ENCODE measurements at regions not wholly inside any gene's neighbourhood (a gene's known extent, or its start where the extent isn't known, plus 50 kb on each side); places are given as distances from the start of the nearest gene placed in this dataset.

GRCh38 chr13:111897178-111897845 is 169.6 kb upstream of the SOX1 start:
- H3K4me3 ChIP-seq (ENCODE audit: low read depth, low read length), result no peak overlapping the region
- no peak for DNase-seq (ENCODE audit: low read depth)
- TF ChIP-seq CTCF (IDR thresholded peaks at IDR 0.05; ENCODE audit: low read depth, low read length, missing control alignments), result no peak
- in situ Hi-C loops (cut with HindIII; ENCODE audit: low sequenced_read_pairs), result no loop called here

DNA sequence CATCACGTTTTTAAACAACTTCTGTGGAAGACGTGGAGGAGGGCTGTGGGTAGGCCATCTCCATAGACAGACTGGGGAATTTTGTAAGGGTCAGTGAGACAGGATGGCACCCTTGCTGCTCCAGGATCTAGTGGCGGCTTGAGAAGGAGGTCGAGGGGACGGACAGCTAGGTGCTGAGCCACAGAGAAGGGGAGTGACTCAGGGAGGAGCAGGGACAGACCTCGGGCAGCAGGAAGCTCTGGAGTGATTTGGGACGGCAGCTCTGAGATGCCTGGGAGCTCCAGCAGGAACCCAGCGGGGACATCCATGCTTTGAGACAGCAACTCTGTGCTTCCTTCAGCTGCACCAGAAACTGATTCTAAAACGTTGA is 169.1 kb upstream of the SOX1 start:
- H3K4me3 ChIP-seq (ENCODE audit: low read depth, low read length), result no peak overlapping the region
- no peak for DNase-seq (ENCODE audit: low read depth)
- TF ChIP-seq CTCF (IDR thresholded peaks at IDR 0.05; ENCODE audit: low read depth, low read length, missing control alignments), result no peak
- in situ Hi-C loops (cut with HindIII; ENCODE audit: low sequenced_read_pairs), result no loop called here

DNA sequence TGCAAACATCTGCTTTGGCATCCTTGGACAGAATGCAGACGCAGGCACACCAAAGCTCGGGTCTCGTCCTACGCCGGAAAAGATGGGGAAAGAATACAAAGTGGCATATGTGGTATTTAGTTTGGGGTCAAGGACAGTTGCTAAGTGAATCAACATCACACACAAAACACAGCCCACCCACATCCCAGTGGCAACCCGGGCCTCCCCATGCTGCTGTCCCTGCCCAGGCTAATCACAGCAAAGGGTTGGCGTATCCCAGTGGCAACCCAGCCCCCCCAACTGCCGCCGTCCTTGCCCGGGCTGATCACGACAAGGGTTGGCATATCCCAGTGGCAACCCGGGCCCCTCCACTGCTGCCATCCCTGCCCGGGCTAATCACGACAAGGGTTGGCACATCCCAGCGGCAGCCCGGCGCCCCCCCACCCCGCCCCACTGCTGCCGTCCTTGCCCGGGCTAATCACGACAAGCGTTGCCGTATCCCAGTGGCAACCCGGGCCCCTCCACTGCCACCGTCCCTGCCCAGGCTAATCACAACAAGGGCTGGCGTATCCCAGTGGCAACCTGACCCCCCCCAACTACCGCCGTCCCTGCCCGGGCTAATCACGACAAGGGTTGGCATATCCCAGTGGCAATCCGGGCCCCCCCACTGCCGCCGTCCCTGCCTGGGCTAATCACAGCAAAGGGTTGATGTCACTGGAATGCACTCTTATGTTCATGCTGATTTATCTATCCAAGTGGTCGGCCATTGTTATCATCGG is 167.8 kb upstream of the SOX1 start:
- in situ Hi-C loops (cut with HindIII; ENCODE audit: low sequenced_read_pairs), result no loop called here
- H3K4me3 ChIP-seq (ENCODE audit: low read depth, low read length), result no peak overlapping the region
- no peak for TF ChIP-seq CTCF (IDR thresholded peaks at IDR 0.05; ENCODE audit: low read depth, low read length, missing control alignments)
- no peak for DNase-seq (ENCODE audit: low read depth)

GRCh38 chr13:111899714-111900389 is 167.1 kb upstream of the SOX1 start:
- no peak for DNase-seq (ENCODE audit: low read depth)
- no peak overlapping the region for H3K4me3 ChIP-seq (ENCODE audit: low read depth, low read length)
- in situ Hi-C loops (cut with HindIII; ENCODE audit: low sequenced_read_pairs), result no loop called here
- no peak for TF ChIP-seq CTCF (IDR thresholded peaks at IDR 0.05; ENCODE audit: low read depth, low read length, missing control alignments)

- DNase-seq (ENCODE audit: low read depth), result peak; percentile 22
- in situ Hi-C loops (cut with HindIII; ENCODE audit: low sequenced_read_pairs), result no loop called here
- H3K4me3 ChIP-seq (ENCODE audit: low read depth, low read length), result no peak overlapping the region
- TF ChIP-seq CTCF (IDR thresholded peaks at IDR 0.05; ENCODE audit: low read depth, low read length, missing control alignments), result no peak
Observed at GRCh38 chr13:111900390-111901131, 166.4 kb upstream of the SOX1 start.

DNA sequence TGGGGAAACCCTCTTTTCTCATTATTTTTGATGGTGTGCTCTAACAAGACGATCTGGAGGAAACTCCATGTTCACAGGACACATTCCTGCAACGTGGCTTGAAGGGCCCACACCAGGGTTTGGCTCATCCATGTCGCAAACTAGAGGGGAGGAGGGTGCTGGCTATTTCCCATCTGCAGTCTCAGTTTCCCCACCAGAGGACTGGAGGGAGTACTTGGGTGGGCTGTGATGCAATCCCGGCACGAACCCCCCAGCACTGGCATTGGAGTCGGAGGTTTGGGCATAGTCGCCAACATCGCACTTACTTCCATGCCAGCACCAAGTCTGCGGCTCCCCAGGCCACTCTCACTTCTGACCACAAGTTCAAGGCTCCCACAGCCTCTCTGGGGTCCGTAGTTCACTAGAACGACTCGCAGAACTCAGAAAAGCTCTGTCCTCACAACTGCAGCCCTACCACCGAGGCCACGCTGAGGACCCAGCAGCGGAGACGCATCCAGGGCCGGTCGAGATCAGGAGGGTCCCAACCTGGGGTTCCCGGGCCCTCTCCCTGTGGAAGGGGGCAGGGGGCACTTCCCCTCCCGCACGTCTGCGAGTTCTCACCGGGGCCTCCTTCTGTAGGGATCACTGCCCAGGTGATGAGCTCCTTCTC is 165.6 kb upstream of the SOX1 start:
- no peak for TF ChIP-seq CTCF (IDR thresholded peaks at IDR 0.05; ENCODE audit: low read depth, low read length, missing control alignments)
- H3K4me3 ChIP-seq (ENCODE audit: low read depth, low read length), result no peak overlapping the region
- no peak for DNase-seq (ENCODE audit: low read depth)
- in situ Hi-C loops (cut with HindIII; ENCODE audit: low sequenced_read_pairs), result no loop called here

All from astrocyte of the cerebellum (primary cell).